Tibial nerve (tissue), 4 donors: ENCODE measurements at regions not wholly inside any gene's neighbourhood (a gene's known extent, or its start where the extent isn't known, plus 50 kb on each side); places are given as distances from the start of the nearest gene placed in this dataset.

Experiments
- DNase-seq, 2 donors: peaks; one replicate each; pipeline ENCODE4 v3.0.0-alpha.2; 2019; ENCODE audit warnings: low spot score in 2 of 2
- H3K27ac ChIP-seq, 4 donors: fragments of 200-600 bp; sonication (generic) in 3 of 4; one replicate each; pipeline ENCODE4 v1.5.1; 2017 to 2019; ENCODE audit warnings: mild to moderate bottlenecking in 1 of 4
- H3K27me3 ChIP-seq, 2 donors: fragments of 200-600 bp; sonication (generic) in 1 of 2; one replicate each; pipeline versions ENCODE4 v1.5.1 to v1.6.0; 2017 to 2019
- H3K36me3 ChIP-seq, 3 donors: fragments of 200-600 bp; sonication (generic); one replicate each; pipeline ENCODE4 v1.5.1; 2018 to 2019
- H3K4me1 ChIP-seq, 4 donors: fragments of 200-600 bp; sonication (generic) in 3 of 4; one replicate each; pipeline ENCODE4 v1.5.1; 2017 to 2019
- H3K4me3 ChIP-seq, 4 donors: fragments of 200-600 bp; sonication (generic) in 3 of 4; one replicate each; pipeline ENCODE4 v1.5.1; 2017 to 2019; ENCODE audit warnings: mild to moderate bottlenecking in 1 of 4, moderate library complexity in 1 of 4
- H3K9me3 ChIP-seq, 4 donors: fragments of 200-600 bp; sonication (generic) in 3 of 4; one replicate each; pipeline ENCODE4 v1.5.1; 2017 to 2019
- CTCF ChIP-seq, 5 experiments: fragments of 200-600 bp in 3 of 5; fragments of 450-650 bp in 2 of 5; sonication (generic) in 3 of 5; IDR thresholded peaks; one replicate each; pipeline ENCODE4 v1.5.1; 2016 to 2019; ENCODE audit warnings: antibody characterized with exemption in 5 of 5, mild to moderate bottlenecking in 3 of 5, moderate library complexity in 2 of 5
- EP300 ChIP-seq, 2 donors: sonication (generic); formaldehyde crosslinking; IDR thresholded peaks; one replicate each; pipeline ENCODE4 v1.6.1; 2017; ENCODE audit warnings: antibody characterized with exemption in 2 of 2, mild to moderate bottlenecking in 1 of 2
- POLR2A ChIP-seq, 2 donors: fragments of 450-650 bp; IDR thresholded peaks; one replicate each; pipeline ENCODE4 v1.6.1; 2017; ENCODE audit warnings: antibody characterized with exemption in 2 of 2, mild to moderate bottlenecking in 2 of 2, moderate library complexity in 2 of 2
- WGBS, 2 donors: methylation state at CpG; one replicate each; pipeline ENCODE4 v1.1.5; 2018; 5-methylcytosine and 5-hydroxymethylcytosine counted together

- no peaks in the 10 kb centered on the region for H3K27me3 ChIP-seq
- no peak overlapping the region for H3K4me3 ChIP-seq
- no peak overlapping the region for H3K27ac ChIP-seq
- TF ChIP-seq CTCF (IDR thresholded peaks at IDR 0.05) (no peak), POLR2A (IDR thresholded peaks at IDR 0.05) (no peak), EP300 (IDR thresholded peaks at IDR 0.05) (no peak)
- no peaks in the 10 kb centered on the region for H3K9me3 ChIP-seq
- H3K36me3 ChIP-seq: no peaks in the 10 kb centered on the region
- WGBS, 2 donors: 60 to 66% methylated on average over 3 of the region's 3 CpGs
- H3K4me1 ChIP-seq: no peaks in the 10 kb centered on the region
- no peak for DNase-seq
Observed at GRCh38 chr13:103517066-103517767, 451.0 kb upstream of the SLC10A2 start.

- TF ChIP-seq EP300 (IDR thresholded peaks at IDR 0.05) (no peak), POLR2A (IDR thresholded peaks at IDR 0.05) (no peak), CTCF (IDR thresholded peaks at IDR 0.05) (no peak)
- DNase-seq: no peak
- Histone ChIP-seq H3K4me1 (no peaks in the 10 kb centered on the region), H3K36me3 (no peaks in the 10 kb centered on the region), H3K9me3 (no peaks in the 10 kb centered on the region), H3K27me3 (no peaks in the 10 kb centered on the region), H3K27ac (no peak overlapping the region), H3K4me3 (no peak overlapping the region)
- 72 to 75% methylated on average over 6 of the region's 6 CpGs for WGBS, 2 donors
Observed at GRCh38 chr13:103516015-103516795, 450.0 kb upstream of the SLC10A2 start.

GRCh38 chr13:103515410-103515809 lies 449.2 kb upstream of the SLC10A2 start:
- no peak for DNase-seq
- TF ChIP-seq CTCF (IDR thresholded peaks at IDR 0.05): no peak
- no peak for TF ChIP-seq EP300 (IDR thresholded peaks at IDR 0.05)
- TF ChIP-seq POLR2A (IDR thresholded peaks at IDR 0.05): no peak
- Histone ChIP-seq H3K36me3 (no peaks in the 10 kb centered on the region), H3K4me3 (no peak overlapping the region), H3K9me3 (no peaks in the 10 kb centered on the region), H3K27ac (no peak overlapping the region), H3K4me1 (no peaks in the 10 kb centered on the region), H3K27me3 (no peaks in the 10 kb centered on the region)
- WGBS, 2 donors: 79 to 81% methylated on average over 3 of the region's 3 CpGs

GRCh38 chr13:103514619-103515018 lies 448.4 kb upstream of the SLC10A2 start:
- no peak overlapping the region for H3K27ac ChIP-seq
- no peak for DNase-seq
- H3K36me3 ChIP-seq: no peaks in the 10 kb centered on the region
- 31 to 48% methylated on average over 2 of the region's 2 CpGs for WGBS, 2 donors
- TF ChIP-seq POLR2A (IDR thresholded peaks at IDR 0.05): no peak
- no peak for TF ChIP-seq CTCF (IDR thresholded peaks at IDR 0.05)
- no peak for TF ChIP-seq EP300 (IDR thresholded peaks at IDR 0.05)
- H3K4me3 ChIP-seq: no peak overlapping the region
- H3K9me3 ChIP-seq: no peaks in the 10 kb centered on the region
- H3K27me3 ChIP-seq: no peaks in the 10 kb centered on the region
- no peaks in the 10 kb centered on the region for H3K4me1 ChIP-seq

- Histone ChIP-seq H3K27ac (no peak overlapping the region), H3K4me1 (no peaks in the 10 kb centered on the region), H3K4me3 (no peak overlapping the region), H3K27me3 (no peaks in the 10 kb centered on the region), H3K9me3 (no peaks in the 10 kb centered on the region), H3K36me3 (no peaks in the 10 kb centered on the region)
- no peak for TF ChIP-seq EP300 (IDR thresholded peaks at IDR 0.05)
- TF ChIP-seq POLR2A (IDR thresholded peaks at IDR 0.05): no peak
- TF ChIP-seq CTCF (IDR thresholded peaks at IDR 0.05): no peak
- no peak for DNase-seq
- 87 to 92% methylated on average over 1 of the region's 1 CpG for WGBS, 2 donors
Observed at GRCh38 chr13:103514188-103514587, 448.0 kb upstream of the SLC10A2 start.
